ENCODE measurements at regions not wholly inside any gene's neighbourhood (a gene's known extent, or its start where the extent isn't known, plus 50 kb on each side); places are given as distances from the start of the nearest gene placed in this dataset.
A peak's percentile ranks its signal among the peaks of the same experiment; 100 is the strongest.

- H3K4me3 ChIP-seq (ENCODE audit: low read length): no peak overlapping the region
- no peak for DNase-seq (ENCODE audit: low read depth)
- no peak for TF ChIP-seq CTCF (IDR thresholded peaks at IDR 0.05; ENCODE audit: insufficient read depth, low read depth, low read length, missing control alignments)
Measured at GRCh38 chr16:5736209-5736930, 638.8 kb upstream of the EEF2KMT start.

GRCh38 chr16:5735444-5735843, 637.8 kb upstream of the EEF2KMT start:
- no peak for TF ChIP-seq CTCF (IDR thresholded peaks at IDR 0.05; ENCODE audit: insufficient read depth, low read depth, low read length, missing control alignments)
- no peak overlapping the region for H3K4me3 ChIP-seq (ENCODE audit: low read length)
- DNase-seq (ENCODE audit: low read depth): no peak

- TF ChIP-seq CTCF (IDR thresholded peaks at IDR 0.05; ENCODE audit: insufficient read depth, low read depth, low read length, missing control alignments): no peak
- H3K4me3 ChIP-seq (ENCODE audit: low read length): no peak overlapping the region
- DNase-seq (ENCODE audit: low read depth): no peak
Measured at GRCh38 chr16:5730783-5731182, 633.2 kb upstream of the EEF2KMT start.

- no peak for DNase-seq (ENCODE audit: low read depth)
- no peak for TF ChIP-seq CTCF (IDR thresholded peaks at IDR 0.05; ENCODE audit: insufficient read depth, low read depth, low read length, missing control alignments)
- no peak overlapping the region for H3K4me3 ChIP-seq (ENCODE audit: low read length)
Measured at GRCh38 chr16:5722116-5722619, 624.6 kb upstream of the EEF2KMT start.

GRCh38 chr16:5715155-5715554, 617.6 kb upstream of the EEF2KMT start:
- DNase-seq (ENCODE audit: low read depth): no peak
- no peak for TF ChIP-seq CTCF (IDR thresholded peaks at IDR 0.05; ENCODE audit: insufficient read depth, low read depth, low read length, missing control alignments)
- H3K4me3 ChIP-seq (ENCODE audit: low read length): no peak overlapping the region

GRCh38 chr16:5709889-5710288, 612.3 kb upstream of the EEF2KMT start:
- H3K4me3 ChIP-seq (ENCODE audit: low read length): no peak overlapping the region
- DNase-seq (ENCODE audit: low read depth): peak; percentile 13
- TF ChIP-seq CTCF (IDR thresholded peaks at IDR 0.05; ENCODE audit: insufficient read depth, low read depth, low read length, missing control alignments): no peak

GRCh38 chr16:5706211-5706610, 608.6 kb upstream of the EEF2KMT start:
- DNase-seq (ENCODE audit: low read depth): peak; percentile 28
- no peak overlapping the region for H3K4me3 ChIP-seq (ENCODE audit: low read length)
- no peak for TF ChIP-seq CTCF (IDR thresholded peaks at IDR 0.05; ENCODE audit: insufficient read depth, low read depth, low read length, missing control alignments)

Data from epithelial cell of esophagus (primary cell).